ENCODE measurements at regions not wholly inside any gene's neighbourhood (a gene's known extent, or its start where the extent isn't known, plus 50 kb on each side); places are given as distances from the start of the nearest gene placed in this dataset.
"Not testable (repeated sequence)": the region's sequence is repeated elsewhere in the genome, so short reads cannot be mapped to it uniquely, and the experiment has no call there.

GRCh38 chr14:71807049-71807448 is 125.2 kb upstream of the RGS6 start:
- TF ChIP-seq POLR2A, CTCF (IDR thresholded peaks at IDR 0.05): not testable (repeated sequence)

Data from body of pancreas (tissue), 4 donors.